K562 (cell line): ENCODE measurements at regions not wholly inside any gene's neighbourhood (a gene's known extent, or its start where the extent isn't known, plus 50 kb on each side); places are given as distances from the start of the nearest gene placed in this dataset.

Source experiments
- CTCF ChIP-seq, 3 experiments: IDR thresholded peaks in 2 of 3; conservative IDR thresholded peaks in 1 of 3; 2 replicates each; pipeline ENCODE4 v1.5.1; 2011 to 2012; ENCODE audit warnings: low read length in 3 of 3, mild to moderate bottlenecking in 3 of 3, control low read depth in 2 of 3, improper control_type of control experiment in 1 of 3, inconsistent platforms in 1 of 3, low read depth in 1 of 3, mixed read lengths in 1 of 3, moderate library complexity in 1 of 3; ENCODE audit not compliant: insufficient read depth in 2 of 3
- MXI1 ChIP-seq: IDR thresholded peaks from 2 replicates; pipeline ENCODE4 v1.6.1; 2011; ENCODE audit warnings: low read depth, mild to moderate bottlenecking, improper control_type of control experiment, low read length
- POLR2A ChIP-seq: fragments of 450-650 bp; conservative IDR thresholded peaks from 2 replicates; pipeline ENCODE4 v1.6.1; 2016
- PPARD ChIP-seq: fragments of 250-450 bp; sonication (Bioruptor Pico); IDR thresholded peaks from 2 replicates; pipeline ENCODE4 v1.8.0; 2022; ENCODE audit warnings: inconsistent platforms, mild to moderate bottlenecking, moderate library complexity
- RAD21 ChIP-seq, 2 experiments: fragments of 250-450 bp in 1 of 2; fragments of 450-650 bp in 1 of 2; sonication (Bioruptor Pico) in 1 of 2; formaldehyde crosslinking in 1 of 2; IDR thresholded peaks in 1 of 2; conservative IDR thresholded peaks in 1 of 2; 2 replicates each; pipeline versions ENCODE4 v1.4.0 to v1.8.0; 2020 to 2022; ENCODE audit warnings: mild to moderate bottlenecking in 2 of 2, moderate library complexity in 1 of 2
- SIN3B ChIP-seq: fragments of 450-650 bp; IDR thresholded peaks from 2 replicates; pipeline ENCODE4 v1.6.1; 2017; ENCODE audit warnings: low read depth, mild to moderate bottlenecking, moderate library complexity
- SIX5 ChIP-seq, 2 experiments: IDR thresholded peaks; 2 replicates each; pipeline ENCODE4 v1.6.1; 2011; ENCODE audit warnings: low read length in 2 of 2, borderline replicate concordance in 1 of 2, low read depth in 1 of 2, mild to moderate bottlenecking in 1 of 2, moderate library complexity in 1 of 2; ENCODE audit not compliant: insufficient read depth in 1 of 2
- YBX1 ChIP-seq: fragments of 450-650 bp; IDR thresholded peaks from 2 replicates; pipeline ENCODE4 v1.7.1; 2016; ENCODE audit warnings: mild to moderate bottlenecking
- YY1 ChIP-seq, 3 experiments: IDR thresholded peaks; 2 replicates each; pipeline ENCODE4 v1.6.1; 2011; ENCODE audit warnings: low read length in 2 of 3, mild to moderate bottlenecking in 2 of 3, moderate library complexity in 2 of 3, borderline replicate concordance in 1 of 3, control low read depth in 1 of 3, low read depth in 1 of 3; ENCODE audit not compliant: insufficient read depth in 3 of 3, insufficient replicate concordance in 2 of 3, control insufficient read depth in 1 of 3, insufficient read length in 1 of 3; ENCODE audit errors: extremely low read depth in 1 of 3
- ZBTB5 ChIP-seq: fragments of 450-650 bp; IDR thresholded peaks from 2 replicates; pipeline ENCODE4 v1.6.1; 2017; ENCODE audit warnings: antibody characterized with exemption
- ZNF431 ChIP-seq: sonication (generic); formaldehyde crosslinking; IDR thresholded peaks from 2 replicates; pipeline ENCODE4 v1.8.0; 2022; ENCODE audit warnings: mild to moderate bottlenecking, missing genetic modification reagents
- TF ChIP-seq, protein P1 (sequence below), 2 experiments: fragments of 450-650 bp; formaldehyde crosslinking in 1 of 2; IDR thresholded peaks; 2 replicates each; pipeline versions ENCODE4 v1.4.0 to v1.6.1; 2014 to 2020; ENCODE audit warnings: mild to moderate bottlenecking in 2 of 2, borderline replicate concordance in 1 of 2, low read depth in 1 of 2

- TF ChIP-seq PPARD (CRISPR knock-in tag): no peak
- 0 out of 6 replicates have a peak, but pooled peaks of 2 of the 3 experiments have one; percentile 9 to 23 for TF ChIP-seq CTCF (IDR thresholded peaks at IDR 0.05 in 2 of 3, conservative IDR thresholded peaks at IDR 0.05 in 1 of 3; ENCODE audit: insufficient read depth in 2 of 3, low read depth in 1 of 3, low read length in 3 of 3)
- TF ChIP-seq POLR2A: no peak
- TF ChIP-seq SIN3B: no peak
- TF ChIP-seq MXI1: no peak
- no peak for TF ChIP-seq SIX5 (IDR thresholded peaks at IDR 0.05; ENCODE audit: borderline replicate concordance in 1 of 2, insufficient read depth in 1 of 2, low read depth in 1 of 2, low read length in 2 of 2)
- TF ChIP-seq RAD21 (CRISPR knock-in tag; conservative IDR thresholded peaks at IDR 0.05 in 1 of 2, IDR thresholded peaks at IDR 0.05 in 1 of 2): no peak
- TF ChIP-seq, protein P1, sequence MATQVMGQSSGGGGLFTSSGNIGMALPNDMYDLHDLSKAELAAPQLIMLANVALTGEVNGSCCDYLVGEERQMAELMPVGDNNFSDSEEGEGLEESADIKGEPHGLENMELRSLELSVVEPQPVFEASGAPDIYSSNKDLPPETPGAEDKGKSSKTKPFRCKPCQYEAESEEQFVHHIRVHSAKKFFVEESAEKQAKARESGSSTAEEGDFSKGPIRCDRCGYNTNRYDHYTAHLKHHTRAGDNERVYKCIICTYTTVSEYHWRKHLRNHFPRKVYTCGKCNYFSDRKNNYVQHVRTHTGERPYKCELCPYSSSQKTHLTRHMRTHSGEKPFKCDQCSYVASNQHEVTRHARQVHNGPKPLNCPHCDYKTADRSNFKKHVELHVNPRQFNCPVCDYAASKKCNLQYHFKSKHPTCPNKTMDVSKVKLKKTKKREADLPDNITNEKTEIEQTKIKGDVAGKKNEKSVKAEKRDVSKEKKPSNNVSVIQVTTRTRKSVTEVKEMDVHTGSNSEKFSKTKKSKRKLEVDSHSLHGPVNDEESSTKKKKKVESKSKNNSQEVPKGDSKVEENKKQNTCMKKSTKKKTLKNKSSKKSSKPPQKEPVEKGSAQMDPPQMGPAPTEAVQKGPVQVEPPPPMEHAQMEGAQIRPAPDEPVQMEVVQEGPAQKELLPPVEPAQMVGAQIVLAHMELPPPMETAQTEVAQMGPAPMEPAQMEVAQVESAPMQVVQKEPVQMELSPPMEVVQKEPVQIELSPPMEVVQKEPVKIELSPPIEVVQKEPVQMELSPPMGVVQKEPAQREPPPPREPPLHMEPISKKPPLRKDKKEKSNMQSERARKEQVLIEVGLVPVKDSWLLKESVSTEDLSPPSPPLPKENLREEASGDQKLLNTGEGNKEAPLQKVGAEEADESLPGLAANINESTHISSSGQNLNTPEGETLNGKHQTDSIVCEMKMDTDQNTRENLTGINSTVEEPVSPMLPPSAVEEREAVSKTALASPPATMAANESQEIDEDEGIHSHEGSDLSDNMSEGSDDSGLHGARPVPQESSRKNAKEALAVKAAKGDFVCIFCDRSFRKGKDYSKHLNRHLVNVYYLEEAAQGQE (IDR thresholded peaks at IDR 0.05; ENCODE audit: borderline replicate concordance): no peak
- TF ChIP-seq, protein P1 (CRISPR knock-in tag; IDR thresholded peaks at IDR 0.05; ENCODE audit: low read depth): no peak
- TF ChIP-seq ZNF431: no peak
- TF ChIP-seq YY1 (IDR thresholded peaks at IDR 0.05; ENCODE audit: borderline replicate concordance in 1 of 3, control insufficient read depth in 1 of 3, extremely low read depth in 1 of 3, insufficient read depth in 3 of 3, insufficient read length in 1 of 3, insufficient replicate concordance in 2 of 3, low read depth in 1 of 3, low read length in 2 of 3): no peak
- TF ChIP-seq YBX1: no peak
- TF ChIP-seq ZBTB5: no peak
These were observed 465.1 kb upstream of the PCDH20 start for GRCh38 chr13:61880578-61881283.
